A673 (cell line): ENCODE measurements at regions not wholly inside any gene's neighbourhood (a gene's known extent, or its start where the extent isn't known, plus 50 kb on each side); places are given as distances from the start of the nearest gene placed in this dataset.

Experiments used
- BruUV-seq: library from RNA; stranded (reverse); fragments of 400-500 nt; replicated peaks from 2 replicates; lab custom pipeline; 2021; lab: Mats Ljungman, UMichigan
- CTCF ChIA-PET: fragments of 300-600 bp; sonication (Branson Sonifier 250); formaldehyde crosslinking; loops from one replicate; lab custom pipeline; 2022; ENCODE audit warnings: antibody characterized with exemption; lab: Charles Lee
- POLR2A ChIA-PET: fragments of 300-600 bp; sonication (Branson Sonifier 250); formaldehyde crosslinking; loops from one replicate; lab custom pipeline; 2022; ENCODE audit warnings: antibody characterized with exemption; ENCODE audit not compliant: low non-redundant PET; lab: Charles Lee
- DNase-seq: peaks from one replicate; pipeline ENCODE4 v3.0.0-alpha.2; 2015; ENCODE audit warnings: low spot score
- H3K27ac ChIP-seq: fragments of 200-600 bp; sonication (generic); 2 replicates; pipeline ENCODE4 v1.5.1; 2016; ENCODE audit warnings: mixed run types, low read depth, mild to moderate bottlenecking, mixed read lengths, antibody characterized with exemption, low read length; ENCODE audit not compliant: poor library complexity, severe bottlenecking
- H3K27me3 ChIP-seq: fragments of 200-600 bp; sonication (generic); replicated peaks from 2 replicates; pipeline ENCODE4 v1.6.1; 2017; ENCODE audit warnings: mixed run types, low read depth, mild to moderate bottlenecking, mixed read lengths, antibody characterized with exemption, low read length; ENCODE audit not compliant: insufficient read depth, poor library complexity
- H3K36me3 ChIP-seq: fragments of 200-600 bp; sonication (generic); 2 replicates; pipeline ENCODE4 v1.6.1; 2016; ENCODE audit warnings: mixed run types, mild to moderate bottlenecking, mixed read lengths, antibody characterized with exemption, low read length; ENCODE audit not compliant: insufficient read depth, poor library complexity, severe bottlenecking
- H3K4me1 ChIP-seq: fragments of 200-600 bp; sonication (generic); 2 replicates; pipeline ENCODE4 v1.6.1; 2017; ENCODE audit warnings: mixed run types, mild to moderate bottlenecking, mixed read lengths, antibody characterized with exemption, low read length; ENCODE audit not compliant: insufficient read depth, poor library complexity, severe bottlenecking
- H3K4me3 ChIP-seq: fragments of 200-600 bp; sonication (generic); 2 replicates; pipeline ENCODE4 v1.5.1; 2016; ENCODE audit warnings: low read depth, mixed run types, mild to moderate bottlenecking, mixed read lengths, low read length; ENCODE audit not compliant: poor library complexity, severe bottlenecking
- H3K9me3 ChIP-seq: fragments of 200-600 bp; sonication (generic); 2 replicates; pipeline ENCODE4 v1.6.1; 2016; ENCODE audit warnings: mixed run types, low read depth, mild to moderate bottlenecking, mixed read lengths, antibody characterized with exemption, low read length; ENCODE audit not compliant: poor library complexity, severe bottlenecking
- EZH2 ChIP-seq: fragments of 200-600 bp; sonication (generic); IDR thresholded peaks from 2 replicates; pipeline ENCODE4 v1.6.1; 2017; ENCODE audit warnings: borderline replicate concordance, low read depth, mild to moderate bottlenecking, mixed read lengths, antibody characterized with exemption, low read length; ENCODE audit not compliant: poor library complexity, severe bottlenecking
- intact Hi-C: fragments of 100-400 bp; cut with micrococcal nuclease; formaldehyde crosslinking; loops from one replicate; pipeline ENCODE4 v1.10.0; 2022; ENCODE audit not compliant: unreplicated experiment
- TF ChIP-seq, protein P1 (sequence below): fragments of 300-800, 200-600 bp; sonication (generic); conservative IDR thresholded peaks from 2 replicates; pipeline ENCODE4 v1.5.1; 2017; ENCODE audit warnings: low read depth, mild to moderate bottlenecking, antibody characterized with exemption, low read length, moderate library complexity, mixed read lengths

DNA sequence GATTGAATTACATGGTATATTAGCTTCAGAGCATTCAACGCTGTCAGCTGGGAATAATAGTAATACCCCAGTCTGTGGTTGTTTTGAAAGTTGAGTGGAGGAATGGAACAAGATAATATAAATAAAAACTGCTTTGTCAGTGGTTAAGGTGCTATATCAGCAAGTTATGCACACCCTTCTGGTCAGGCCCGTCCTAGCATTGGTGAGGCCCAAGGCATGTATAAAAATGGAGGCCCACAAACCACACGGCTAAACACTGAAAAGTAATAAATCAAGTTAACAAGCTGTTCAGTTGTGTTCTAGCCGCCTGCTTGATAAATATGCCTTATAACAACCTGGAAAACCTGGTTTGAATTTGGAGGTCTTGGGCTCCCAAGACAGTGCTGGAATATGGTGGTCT is 77.4 kb downstream of the PSMG1 start:
- H3K27me3 ChIP-seq: no peaks in the 10 kb centered on the region
- H3K36me3 ChIP-seq: no peaks in the 10 kb centered on the region
- H3K4me1 ChIP-seq: no peaks in the 10 kb centered on the region
- DNase-seq: no peak
- TF ChIP-seq, protein P1, sequence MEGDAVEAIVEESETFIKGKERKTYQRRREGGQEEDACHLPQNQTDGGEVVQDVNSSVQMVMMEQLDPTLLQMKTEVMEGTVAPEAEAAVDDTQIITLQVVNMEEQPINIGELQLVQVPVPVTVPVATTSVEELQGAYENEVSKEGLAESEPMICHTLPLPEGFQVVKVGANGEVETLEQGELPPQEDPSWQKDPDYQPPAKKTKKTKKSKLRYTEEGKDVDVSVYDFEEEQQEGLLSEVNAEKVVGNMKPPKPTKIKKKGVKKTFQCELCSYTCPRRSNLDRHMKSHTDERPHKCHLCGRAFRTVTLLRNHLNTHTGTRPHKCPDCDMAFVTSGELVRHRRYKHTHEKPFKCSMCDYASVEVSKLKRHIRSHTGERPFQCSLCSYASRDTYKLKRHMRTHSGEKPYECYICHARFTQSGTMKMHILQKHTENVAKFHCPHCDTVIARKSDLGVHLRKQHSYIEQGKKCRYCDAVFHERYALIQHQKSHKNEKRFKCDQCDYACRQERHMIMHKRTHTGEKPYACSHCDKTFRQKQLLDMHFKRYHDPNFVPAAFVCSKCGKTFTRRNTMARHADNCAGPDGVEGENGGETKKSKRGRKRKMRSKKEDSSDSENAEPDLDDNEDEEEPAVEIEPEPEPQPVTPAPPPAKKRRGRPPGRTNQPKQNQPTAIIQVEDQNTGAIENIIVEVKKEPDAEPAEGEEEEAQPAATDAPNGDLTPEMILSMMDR: no peak
- TF ChIP-seq EZH2: no peak
- intact Hi-C loops: no loop called here
- no peak overlapping the region for H3K27ac ChIP-seq
- H3K4me3 ChIP-seq: no peak overlapping the region
- POLR2A ChIA-PET: no interaction called here
- no peaks in the 10 kb centered on the region for H3K9me3 ChIP-seq
- no TSS peak for BruUV-seq
- CTCF ChIA-PET: no interaction called here

- no peaks in the 10 kb centered on the region for H3K4me1 ChIP-seq
- DNase-seq: no peak
- intact Hi-C loops: no loop called here
- no TSS peak for BruUV-seq
- TF ChIP-seq, protein P1: no peak
- no peak for TF ChIP-seq EZH2
- H3K27ac ChIP-seq: no peak overlapping the region
- H3K27me3 ChIP-seq: no peaks in the 10 kb centered on the region
- no peaks in the 10 kb centered on the region for H3K36me3 ChIP-seq
- no peak overlapping the region for H3K4me3 ChIP-seq
- H3K9me3 ChIP-seq: no peaks in the 10 kb centered on the region
- ChIA-PET CTCF (no interaction called here), POLR2A (no interaction called here)
Observed at GRCh38 chr21:39105341-39105765, 77.9 kb downstream of the PSMG1 start.

DNA sequence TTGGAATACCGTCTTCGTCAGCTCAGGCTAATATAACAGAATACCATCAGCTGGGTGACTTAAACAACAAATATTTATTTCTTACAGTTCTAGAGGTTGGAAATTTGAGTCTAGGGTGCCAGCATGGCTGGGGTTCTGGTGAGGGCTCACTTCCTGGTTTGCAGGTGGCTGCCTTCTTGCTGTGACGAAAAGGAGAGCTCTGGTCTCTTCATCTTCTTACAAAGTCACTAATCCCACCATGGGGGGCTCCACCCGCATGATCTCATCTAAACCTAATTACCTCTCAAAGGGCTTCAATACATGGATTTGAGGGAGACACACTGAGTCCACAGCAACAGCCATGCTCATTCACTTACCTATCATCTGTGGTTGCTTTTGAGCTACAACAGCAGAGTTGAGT is 78.3 kb downstream of the PSMG1 start:
- TF ChIP-seq EZH2: no peak
- TF ChIP-seq, protein P1: no peak
- no TSS peak for BruUV-seq
- peak; percentile 9 for DNase-seq
- intact Hi-C loops: no loop called here
- no peaks in the 10 kb centered on the region for H3K9me3 ChIP-seq
- no peak overlapping the region for H3K27ac ChIP-seq
- ChIA-PET POLR2A (no interaction called here), CTCF (no interaction called here)
- H3K4me3 ChIP-seq: no peak overlapping the region
- no peaks in the 10 kb centered on the region for H3K36me3 ChIP-seq
- H3K4me1 ChIP-seq: no peaks in the 10 kb centered on the region
- H3K27me3 ChIP-seq: no peaks in the 10 kb centered on the region
